ENCODE measurements at regions not wholly inside any gene's neighbourhood (a gene's known extent, or its start where the extent isn't known, plus 50 kb on each side); places are given as distances from the start of the nearest gene placed in this dataset.

DNA sequence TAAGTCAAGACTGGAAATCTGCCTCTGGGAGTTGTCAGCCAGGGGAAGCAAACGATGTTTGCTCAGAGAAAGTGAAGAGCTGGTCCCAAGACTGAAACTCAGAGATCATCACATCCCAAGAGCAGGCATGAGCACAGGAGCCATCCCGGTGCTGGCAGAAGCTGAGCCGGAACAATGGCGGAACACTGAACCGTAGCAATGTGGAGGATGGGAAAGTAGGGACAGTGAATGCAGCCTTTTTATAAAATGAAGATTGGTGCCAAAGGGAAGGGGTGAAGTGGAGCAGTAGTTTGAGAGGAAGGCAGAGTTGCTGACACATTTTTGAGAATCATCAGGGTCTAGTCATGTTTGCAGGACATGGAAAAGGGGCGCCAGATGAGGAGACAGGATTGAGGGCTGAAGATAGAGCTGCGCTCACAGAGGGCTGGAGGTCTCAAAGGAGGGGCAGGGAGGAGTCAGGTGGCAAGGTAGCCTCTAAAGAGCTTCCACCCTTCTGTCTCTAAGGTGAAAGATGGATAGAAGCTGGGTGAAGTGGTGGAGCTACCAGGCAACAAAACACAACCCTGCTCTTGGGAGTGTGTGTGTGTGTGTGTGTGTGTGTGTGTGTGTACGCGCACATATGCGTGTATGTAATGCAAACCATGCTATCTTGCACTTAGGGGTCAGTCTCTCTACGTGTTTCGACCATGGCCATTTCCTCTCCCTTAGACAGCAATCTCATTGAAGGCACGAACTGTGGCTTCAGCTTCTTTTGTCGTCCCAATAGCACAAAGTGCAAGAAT is 94.3 kb upstream of the IRF2BP2 start:
- ATAC-seq: no peak
- H3K4me3 ChIP-seq: no peak overlapping the region
- WGBS, 2 donors (ENCODE audit: low coverage in 1 of 2): 91 to 92% methylated on average over 6 to 11 of the region's 14 CpGs

DNA sequence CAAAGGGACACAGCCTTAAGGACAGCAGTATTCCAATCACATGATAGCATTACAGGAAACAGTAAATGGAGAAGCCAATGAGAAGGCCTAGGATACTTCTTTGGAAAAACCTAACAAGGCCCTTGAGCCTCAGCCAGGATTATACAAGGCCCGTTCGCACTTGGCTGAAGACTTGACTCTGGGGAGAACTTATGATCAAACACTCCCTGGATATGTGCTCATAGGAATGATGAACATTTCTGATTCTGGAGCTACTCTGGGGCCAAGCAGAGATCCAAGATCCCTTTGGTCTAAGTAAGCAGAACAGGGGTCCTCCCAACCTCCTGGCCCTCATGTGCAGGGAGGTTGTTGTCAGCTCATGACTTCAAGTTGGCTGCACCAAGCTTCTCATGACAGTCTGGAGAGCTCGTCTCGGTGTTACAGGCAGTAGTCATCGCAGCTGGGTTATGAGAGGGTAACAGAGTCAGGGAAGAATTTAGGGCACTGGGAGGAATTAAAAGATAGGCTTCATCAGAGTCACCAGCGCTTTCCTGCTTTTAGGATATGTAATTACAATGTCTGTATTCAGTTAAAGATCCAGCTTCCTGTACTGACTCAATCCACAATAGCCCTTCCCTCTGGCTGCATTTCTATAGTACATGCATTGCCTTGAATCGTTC is 92.5 kb upstream of the IRF2BP2 start:
- Histone ChIP-seq H3K27me3 (no peaks in the 10 kb centered on the region), H3K9me3 (no peaks in the 10 kb centered on the region), H3K27ac (peak overlapping the region in 3 of 4 donors; percentile 28 to 68 (median 31)), H3K36me3 (no peaks in the 10 kb centered on the region), H3K4me1 (peaks cover 0 to 9% (median 5%) of the 10 kb centered on the region in 3 donors), H3K4me3 (no peak overlapping the region)
- WGBS, 2 donors (ENCODE audit: low coverage in 1 of 2): 55 to 72% methylated on average over 2 to 4 of the region's 7 CpGs
- peak; percentile 88 for ATAC-seq
- TF ChIP-seq EP300 (IDR thresholded peaks at IDR 0.05) (no peak), POLR2AphosphoS5 (IDR thresholded peaks at IDR 0.05) (peak; percentile 44)

More for the DNA sequence above, 94.3 kb upstream of the IRF2BP2 start:
- Histone ChIP-seq H3K27me3 (no peaks in the 10 kb centered on the region), H3K4me1 (peaks cover 0 to 9% (median 5%) of the 10 kb centered on the region in 3 donors), H3K36me3 (no peaks in the 10 kb centered on the region), H3K27ac (no peak overlapping the region), H3K9me3 (no peaks in the 10 kb centered on the region)
- TF ChIP-seq, protein P1, sequence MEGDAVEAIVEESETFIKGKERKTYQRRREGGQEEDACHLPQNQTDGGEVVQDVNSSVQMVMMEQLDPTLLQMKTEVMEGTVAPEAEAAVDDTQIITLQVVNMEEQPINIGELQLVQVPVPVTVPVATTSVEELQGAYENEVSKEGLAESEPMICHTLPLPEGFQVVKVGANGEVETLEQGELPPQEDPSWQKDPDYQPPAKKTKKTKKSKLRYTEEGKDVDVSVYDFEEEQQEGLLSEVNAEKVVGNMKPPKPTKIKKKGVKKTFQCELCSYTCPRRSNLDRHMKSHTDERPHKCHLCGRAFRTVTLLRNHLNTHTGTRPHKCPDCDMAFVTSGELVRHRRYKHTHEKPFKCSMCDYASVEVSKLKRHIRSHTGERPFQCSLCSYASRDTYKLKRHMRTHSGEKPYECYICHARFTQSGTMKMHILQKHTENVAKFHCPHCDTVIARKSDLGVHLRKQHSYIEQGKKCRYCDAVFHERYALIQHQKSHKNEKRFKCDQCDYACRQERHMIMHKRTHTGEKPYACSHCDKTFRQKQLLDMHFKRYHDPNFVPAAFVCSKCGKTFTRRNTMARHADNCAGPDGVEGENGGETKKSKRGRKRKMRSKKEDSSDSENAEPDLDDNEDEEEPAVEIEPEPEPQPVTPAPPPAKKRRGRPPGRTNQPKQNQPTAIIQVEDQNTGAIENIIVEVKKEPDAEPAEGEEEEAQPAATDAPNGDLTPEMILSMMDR (IDR thresholded peaks at IDR 0.05): no peak
- no peak for TF ChIP-seq EP300 (IDR thresholded peaks at IDR 0.05)
- no peak for TF ChIP-seq POLR2AphosphoS5 (IDR thresholded peaks at IDR 0.05)
- TF ChIP-seq POLR2A (IDR thresholded peaks at IDR 0.05): no peak

DNA sequence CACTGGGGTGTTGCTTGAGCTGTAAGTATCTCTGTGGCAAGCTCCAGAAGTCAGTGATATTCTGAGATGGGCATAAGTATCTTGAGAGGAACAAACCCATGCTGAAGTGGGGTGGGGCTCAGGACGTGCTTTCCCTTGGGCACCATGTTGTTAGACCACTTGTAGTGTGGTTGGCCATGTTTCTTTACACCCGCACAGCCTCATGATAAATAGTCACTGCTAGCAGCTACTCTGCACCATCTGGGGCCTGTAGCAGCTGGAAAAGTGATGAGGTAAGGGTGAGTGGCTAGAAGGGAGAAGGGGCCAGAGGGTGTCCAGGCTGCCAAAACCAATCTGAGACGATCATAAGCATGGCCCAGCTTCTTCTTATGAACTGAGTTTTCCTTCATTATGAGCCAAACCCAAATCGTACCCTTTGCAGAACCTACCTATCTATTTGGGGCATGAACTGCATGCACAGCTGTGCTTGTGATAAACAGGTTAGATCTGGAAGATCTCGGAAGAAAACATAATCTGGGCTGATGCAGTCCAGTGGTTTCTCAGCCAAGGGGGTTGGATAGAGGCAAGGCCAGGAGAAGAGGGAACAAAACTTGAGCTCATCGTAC is 91.9 kb upstream of the IRF2BP2 start:
- H3K27ac ChIP-seq: peak overlapping the region in 3 of 4 donors; percentile 21 to 68 (median 66)
- H3K4me3 ChIP-seq: no peak overlapping the region
- peaks cover 0 to 9% (median 5%) of the 10 kb centered on the region in 3 donors for H3K4me1 ChIP-seq
- TF ChIP-seq POLR2A (IDR thresholded peaks at IDR 0.05) (no peak), POLR2AphosphoS5 (IDR thresholded peaks at IDR 0.05) (no peak), EP300 (IDR thresholded peaks at IDR 0.05) (no peak)
- TF ChIP-seq, protein P1 (IDR thresholded peaks at IDR 0.05): no peak
- no peaks in the 10 kb centered on the region for H3K9me3 ChIP-seq
- no peaks in the 10 kb centered on the region for H3K27me3 ChIP-seq
- no peaks in the 10 kb centered on the region for H3K36me3 ChIP-seq
- ATAC-seq: peak; percentile 61
- 48 to 56% methylated on average over 3 to 4 of the region's 6 CpGs for whole genome bisulfite sequencing, 2 donors (ENCODE audit: low coverage in 1 of 2)

DNA sequence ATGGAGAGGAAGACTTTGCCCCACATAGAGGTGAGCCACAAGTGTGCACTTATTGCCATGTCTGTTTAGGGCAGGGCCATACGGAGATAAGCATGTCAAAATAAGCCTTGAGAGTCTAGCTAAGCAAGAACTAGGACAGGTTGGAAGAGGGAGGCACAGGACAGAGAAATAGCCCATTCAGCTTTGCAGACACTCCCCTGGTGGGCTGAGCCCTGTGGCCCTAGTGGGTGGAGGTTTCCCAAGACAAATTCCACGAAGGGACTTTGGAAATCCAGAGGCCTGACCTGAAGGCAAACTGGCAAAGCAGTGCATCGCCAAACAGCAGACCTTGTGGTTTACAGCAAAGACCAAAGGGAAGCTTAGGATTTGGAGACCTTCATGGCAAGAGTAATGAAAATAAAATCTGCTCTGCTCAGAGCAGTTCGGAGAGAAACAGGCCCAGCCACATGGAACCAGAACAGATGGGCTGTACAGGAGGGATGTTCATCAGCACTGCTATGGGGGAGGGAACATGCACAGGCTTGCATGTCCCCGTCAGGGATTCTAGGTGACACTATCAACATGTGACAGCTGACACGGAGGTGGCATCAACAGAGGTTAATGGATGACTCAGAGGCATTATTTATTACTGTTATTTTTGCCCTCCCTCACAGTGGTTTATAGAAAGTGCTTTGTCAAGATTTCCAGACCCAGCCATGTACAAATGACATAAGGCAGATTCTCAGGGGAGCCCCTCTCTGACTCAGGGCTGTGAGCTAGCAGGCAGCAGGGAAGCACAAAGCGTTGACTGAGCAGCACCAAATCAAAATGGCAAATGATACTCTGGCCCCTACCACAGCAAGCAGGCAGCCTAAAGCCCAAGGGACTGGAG is 90.1 kb upstream of the IRF2BP2 start:
- ATAC-seq: no peak
- Histone ChIP-seq H3K4me1 (peaks cover 0 to 9% (median 5%) of the 10 kb centered on the region in 3 donors), H3K9me3 (no peaks in the 10 kb centered on the region), H3K27ac (peak overlapping the region in 3 of 4 donors; percentile 5 to 66 (median 49)), H3K36me3 (no peaks in the 10 kb centered on the region), H3K4me3 (no peak overlapping the region), H3K27me3 (no peaks in the 10 kb centered on the region)
- TF ChIP-seq EP300 (IDR thresholded peaks at IDR 0.05): no peak
- TF ChIP-seq POLR2AphosphoS5 (IDR thresholded peaks at IDR 0.05): peak; percentile 20
- 46% methylated on average over 7 of the region's 7 CpGs; no CpG with 5 or more reads in 1 of the 2 donors for WGBS, 2 donors (ENCODE audit: low coverage in 1 of 2)

DNA sequence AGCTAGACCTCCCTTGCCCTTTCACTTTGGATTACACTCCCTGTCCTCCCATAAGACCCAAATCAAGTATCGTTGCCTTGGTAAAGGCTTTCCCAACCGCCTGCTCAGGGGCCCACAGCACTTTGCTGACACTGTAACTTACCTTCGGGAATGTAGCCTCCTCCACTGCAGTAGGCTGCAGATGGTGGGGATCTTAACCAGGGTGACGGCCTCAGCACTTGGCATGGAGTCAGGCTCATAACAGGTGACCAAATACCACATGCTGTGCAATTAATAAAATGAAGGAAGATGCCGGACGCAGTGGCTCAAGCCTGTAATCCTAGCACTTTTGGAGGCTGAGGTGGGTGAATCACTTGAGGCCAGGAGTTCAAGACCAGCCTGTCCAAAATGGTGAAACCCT is 88.7 kb upstream of the IRF2BP2 start:
- ATAC-seq: no peak
- H3K27ac ChIP-seq: no peak overlapping the region
- no peaks in the 10 kb centered on the region for H3K27me3 ChIP-seq
- peaks cover 0 to 9% (median 5%) of the 10 kb centered on the region in 3 donors for H3K4me1 ChIP-seq
- TF ChIP-seq, protein P1 (IDR thresholded peaks at IDR 0.05): no peak
- TF ChIP-seq EP300 (IDR thresholded peaks at IDR 0.05): no peak
- TF ChIP-seq POLR2AphosphoS5 (IDR thresholded peaks at IDR 0.05): no peak
- TF ChIP-seq POLR2A (IDR thresholded peaks at IDR 0.05): no peak
- H3K4me3 ChIP-seq: no peak overlapping the region
- H3K9me3 ChIP-seq: no peaks in the 10 kb centered on the region
- no peaks in the 10 kb centered on the region for H3K36me3 ChIP-seq
- 91 to 96% methylated on average over 3 to 4 of the region's 6 CpGs for WGBS, 2 donors (ENCODE audit: low coverage in 1 of 2)
